ENCODE measurements at regions not wholly inside any gene's neighbourhood (a gene's known extent, or its start where the extent isn't known, plus 50 kb on each side); places are given as distances from the start of the nearest gene placed in this dataset.

DNA sequence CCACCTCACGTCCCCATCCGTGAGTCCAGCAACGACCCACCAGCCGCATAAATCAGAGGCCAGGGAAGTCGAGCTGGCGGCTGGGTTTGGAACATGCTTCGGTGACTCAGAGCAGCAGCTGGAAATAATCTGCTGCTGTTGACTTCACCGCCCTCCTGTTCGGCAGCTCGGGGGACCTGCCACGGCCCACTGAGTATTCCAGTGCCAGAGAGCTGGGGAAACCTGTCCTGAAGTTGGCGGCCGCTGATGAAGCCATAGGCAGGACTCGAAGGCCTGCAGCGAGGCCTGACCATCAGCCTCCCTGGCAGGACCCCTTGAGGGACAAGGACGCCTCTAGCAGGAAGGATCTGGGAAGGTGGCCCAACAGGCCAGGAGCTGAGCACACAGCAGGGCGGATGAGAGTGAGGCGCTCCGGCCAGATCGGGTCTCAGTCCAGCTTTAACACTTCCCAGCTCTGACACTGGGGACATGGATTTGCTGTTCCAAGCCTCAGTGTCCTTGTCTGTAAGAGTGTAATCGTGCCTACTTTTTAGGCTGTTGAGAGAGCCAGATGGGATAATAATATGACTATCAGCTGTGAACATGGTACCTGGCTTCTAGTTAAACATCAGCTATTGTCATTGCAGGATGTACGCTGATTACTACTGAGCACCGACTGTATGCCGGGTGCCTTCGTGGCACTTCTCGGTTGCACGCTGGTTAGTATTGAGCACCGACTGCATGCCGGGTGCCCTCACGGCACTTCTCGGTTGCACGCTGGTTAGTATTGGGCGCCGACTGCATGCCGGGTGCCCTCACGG lies 50.4 kb upstream of the CIBAR2 start:
- TF ChIP-seq, protein P1, sequence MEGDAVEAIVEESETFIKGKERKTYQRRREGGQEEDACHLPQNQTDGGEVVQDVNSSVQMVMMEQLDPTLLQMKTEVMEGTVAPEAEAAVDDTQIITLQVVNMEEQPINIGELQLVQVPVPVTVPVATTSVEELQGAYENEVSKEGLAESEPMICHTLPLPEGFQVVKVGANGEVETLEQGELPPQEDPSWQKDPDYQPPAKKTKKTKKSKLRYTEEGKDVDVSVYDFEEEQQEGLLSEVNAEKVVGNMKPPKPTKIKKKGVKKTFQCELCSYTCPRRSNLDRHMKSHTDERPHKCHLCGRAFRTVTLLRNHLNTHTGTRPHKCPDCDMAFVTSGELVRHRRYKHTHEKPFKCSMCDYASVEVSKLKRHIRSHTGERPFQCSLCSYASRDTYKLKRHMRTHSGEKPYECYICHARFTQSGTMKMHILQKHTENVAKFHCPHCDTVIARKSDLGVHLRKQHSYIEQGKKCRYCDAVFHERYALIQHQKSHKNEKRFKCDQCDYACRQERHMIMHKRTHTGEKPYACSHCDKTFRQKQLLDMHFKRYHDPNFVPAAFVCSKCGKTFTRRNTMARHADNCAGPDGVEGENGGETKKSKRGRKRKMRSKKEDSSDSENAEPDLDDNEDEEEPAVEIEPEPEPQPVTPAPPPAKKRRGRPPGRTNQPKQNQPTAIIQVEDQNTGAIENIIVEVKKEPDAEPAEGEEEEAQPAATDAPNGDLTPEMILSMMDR (IDR thresholded peaks at IDR 0.05; ENCODE audit: extremely low read depth, insufficient read depth, missing control alignments) = no peak
- DNase-seq (ENCODE audit: low spot score) = no peak
- in situ Hi-C loops (cut with MboI; ENCODE audit: low pct_unique_long_range_greater_than_20kb, low sequenced_read_pairs, unreplicated experiment) = no loop called here

DNA sequence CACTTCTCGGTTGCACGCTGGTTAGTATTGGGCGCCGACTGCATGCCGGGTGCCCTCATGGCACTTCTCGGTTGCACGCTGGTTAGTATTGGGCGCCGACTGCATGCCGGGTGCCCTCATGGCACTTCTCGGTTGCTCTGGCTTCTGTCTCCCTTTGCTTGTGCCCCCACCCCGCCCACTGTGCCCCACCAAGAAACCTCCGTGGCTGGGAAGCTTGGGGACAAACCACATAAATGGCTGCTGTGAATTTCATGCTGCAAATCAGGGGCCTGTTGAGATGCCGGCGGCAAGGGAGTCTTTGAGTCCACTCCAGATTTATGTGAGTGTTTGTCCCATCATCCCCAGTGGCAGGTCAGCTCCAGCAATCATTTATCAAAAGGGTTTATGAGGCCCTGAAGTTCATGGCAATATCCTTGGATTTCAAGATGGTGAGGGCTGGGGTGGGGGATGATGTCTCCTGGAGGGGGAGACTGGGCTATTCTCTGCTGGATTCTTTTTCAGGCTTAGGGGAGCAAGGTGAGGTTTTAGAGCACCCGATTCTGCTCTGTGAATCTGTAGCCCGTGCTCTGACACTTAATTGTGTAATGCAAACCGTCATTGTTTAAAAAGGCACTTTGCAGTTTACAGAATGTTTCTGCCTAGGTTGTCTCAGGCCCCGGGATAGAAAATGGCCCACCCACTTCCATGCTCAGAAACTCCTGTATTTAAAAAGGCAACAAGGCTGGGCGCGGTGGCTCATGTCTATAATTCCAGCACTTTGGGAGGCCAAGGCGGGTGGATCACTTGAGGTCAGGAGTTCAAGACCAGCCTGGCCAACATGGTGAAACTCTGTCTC lies 51.2 kb upstream of the CIBAR2 start:
- no peak for DNase-seq (ENCODE audit: low spot score)
- TF ChIP-seq, protein P1 (IDR thresholded peaks at IDR 0.05; ENCODE audit: extremely low read depth, insufficient read depth, missing control alignments) = no peak
- in situ Hi-C loops (cut with MboI; ENCODE audit: low pct_unique_long_range_greater_than_20kb, low sequenced_read_pairs, unreplicated experiment) = no loop called here

DNA sequence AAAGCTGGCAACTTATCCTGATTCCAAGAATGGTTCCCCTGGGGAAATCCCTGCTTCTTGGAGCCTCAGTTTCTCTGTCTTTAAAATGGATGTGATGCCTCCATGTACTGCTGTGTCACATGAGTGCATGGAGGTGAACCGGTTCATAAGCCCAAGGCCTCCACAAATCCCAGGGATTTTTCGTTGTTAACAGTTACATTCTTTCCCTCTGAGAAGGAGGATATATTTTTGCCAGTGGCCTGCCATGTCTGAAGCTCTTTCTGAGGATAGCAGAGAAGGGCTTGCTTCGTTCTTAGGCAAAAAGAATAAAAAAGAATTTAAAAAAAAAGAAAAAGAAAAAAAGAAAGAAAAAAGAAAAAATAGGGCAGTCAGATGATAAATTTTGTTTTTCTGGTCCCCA lies 52.2 kb upstream of the CIBAR2 start:
- in situ Hi-C loops (cut with MboI; ENCODE audit: low pct_unique_long_range_greater_than_20kb, low sequenced_read_pairs, unreplicated experiment) = no loop called here
- DNase-seq (ENCODE audit: low spot score) = no peak
- TF ChIP-seq, protein P1 (IDR thresholded peaks at IDR 0.05; ENCODE audit: extremely low read depth, insufficient read depth, missing control alignments) = no peak

DNA sequence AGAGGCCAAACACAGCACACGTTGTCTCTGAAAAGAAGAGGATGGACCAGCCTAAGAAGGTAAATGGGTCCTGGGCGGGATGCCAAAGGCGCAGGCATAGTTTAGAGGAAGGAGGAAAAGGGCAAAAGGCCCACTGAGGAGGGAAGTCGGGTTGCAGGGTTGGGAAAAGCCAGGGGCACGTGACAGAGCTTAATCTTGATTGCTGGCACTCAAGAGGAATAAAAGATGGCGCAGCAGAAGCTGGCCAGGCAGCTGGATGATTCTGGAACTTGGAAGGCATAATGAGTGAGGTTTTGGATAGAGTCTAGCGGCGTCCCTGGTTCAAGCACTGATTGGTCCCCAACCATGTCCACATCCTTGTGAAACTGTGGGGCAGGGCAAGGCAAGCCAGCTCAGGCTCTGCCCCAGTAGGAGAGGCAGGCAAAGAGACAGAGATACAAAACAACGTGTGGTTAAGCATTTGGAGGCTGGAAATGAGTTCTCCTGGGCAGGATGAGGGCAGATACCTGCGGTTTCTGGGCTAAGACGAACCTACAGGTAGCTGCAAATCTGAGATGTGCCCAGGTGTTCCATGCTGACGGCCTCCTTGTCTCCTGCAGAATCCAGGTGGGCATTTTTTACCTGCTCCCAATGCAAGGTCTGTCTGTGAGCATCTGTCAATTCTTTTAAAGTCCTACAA lies 52.7 kb upstream of the CIBAR2 start:
- TF ChIP-seq, protein P1 (IDR thresholded peaks at IDR 0.05; ENCODE audit: extremely low read depth, insufficient read depth, missing control alignments) = no peak
- DNase-seq (ENCODE audit: low spot score) = no peak
- in situ Hi-C loops (cut with MboI; ENCODE audit: low pct_unique_long_range_greater_than_20kb, low sequenced_read_pairs, unreplicated experiment) = no loop called here

DNA sequence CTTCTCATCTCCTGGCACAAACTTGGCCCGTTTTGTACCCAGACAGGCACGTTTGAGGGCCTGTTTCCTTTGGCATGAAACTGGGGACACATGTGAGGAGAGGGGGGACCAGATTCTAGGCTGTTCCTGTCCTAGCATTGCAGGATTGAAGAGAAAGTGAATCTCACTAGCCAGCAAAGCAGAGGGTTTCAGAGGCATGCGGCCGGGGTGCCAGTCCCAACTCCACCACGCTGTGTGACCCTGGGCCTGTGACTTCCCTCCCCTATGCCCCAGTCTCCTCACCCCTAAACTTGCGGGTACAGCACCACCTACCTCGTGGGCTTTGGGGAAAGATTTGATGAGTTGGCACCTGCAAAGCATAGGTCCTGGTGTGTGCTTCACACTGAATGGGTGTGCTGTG lies 53.5 kb upstream of the CIBAR2 start:
- TF ChIP-seq, protein P1 (IDR thresholded peaks at IDR 0.05; ENCODE audit: extremely low read depth, insufficient read depth, missing control alignments) = no peak
- in situ Hi-C loops (cut with MboI; ENCODE audit: low pct_unique_long_range_greater_than_20kb, low sequenced_read_pairs, unreplicated experiment) = no loop called here
- DNase-seq (ENCODE audit: low spot score) = no peak

DNA sequence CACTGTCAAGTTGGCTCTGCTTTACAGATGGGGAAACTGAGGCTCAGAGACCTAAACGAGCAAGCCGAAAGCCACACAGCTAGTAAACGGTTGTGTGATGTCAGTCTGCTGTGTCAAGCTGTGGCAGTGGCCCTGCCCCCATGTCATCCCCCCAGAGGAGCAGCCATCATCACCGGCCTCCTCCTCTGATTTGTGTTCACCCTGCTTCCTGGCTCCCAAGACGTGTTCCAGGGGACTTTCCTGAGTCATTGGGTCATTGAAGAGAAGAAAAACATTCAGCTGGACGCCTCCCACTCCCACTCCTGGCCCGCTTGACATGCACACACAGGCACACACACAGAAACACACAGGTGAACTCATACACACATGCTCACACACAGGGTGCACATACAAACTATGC lies 54.0 kb upstream of the CIBAR2 start:
- DNase-seq (ENCODE audit: low spot score) = no peak
- TF ChIP-seq, protein P1 (IDR thresholded peaks at IDR 0.05; ENCODE audit: extremely low read depth, insufficient read depth, missing control alignments) = no peak
- in situ Hi-C loops (cut with MboI; ENCODE audit: low pct_unique_long_range_greater_than_20kb, low sequenced_read_pairs, unreplicated experiment) = no loop called here
